MM.1S (cell line): ENCODE measurements at regions not wholly inside any gene's neighbourhood (a gene's known extent, or its start where the extent isn't known, plus 50 kb on each side); places are given as distances from the start of the nearest gene placed in this dataset.

Source experiments
- CTCF ChIP-seq: fragments of 300-600 bp; sonication (generic); IDR thresholded peaks from 2 replicates; pipeline ENCODE4 v1.5.1; 2016; ENCODE audit warnings: antibody characterized with exemption, low read length, mixed read lengths
- EZH2 ChIP-seq: fragments of 300-600 bp; sonication (generic); optimal IDR thresholded peaks from 2 replicates; pipeline ENCODE3; 2017; ENCODE audit warnings: low read depth, mild to moderate bottlenecking, antibody characterized with exemption, low read length, mixed read lengths

GRCh38 chr16:66223176-66223780 is 143.2 kb upstream of the CDH5 start:
- TF ChIP-seq CTCF (no peak), EZH2 (no peak)
